Fibroblast of lung (primary cell): ENCODE measurements at regions not wholly inside any gene's neighbourhood (a gene's known extent, or its start where the extent isn't known, plus 50 kb on each side); places are given as distances from the start of the nearest gene placed in this dataset.

Source experiments
- EZH2 ChIP-seq: IDR thresholded peaks from 2 replicates; pipeline ENCODE4 v1.5.1; 2012; ENCODE audit warnings: low read length, control low read depth, mild to moderate bottlenecking; ENCODE audit errors: missing control alignments
- TF ChIP-seq, protein P1 (sequence below), 2 donors: IDR thresholded peaks in 1 of 2; conservative IDR thresholded peaks in 1 of 2; 1 replicate in 1 of 2; 2 replicates in 1 of 2; pipeline ENCODE4 v1.5.1; 2011 to 2012; ENCODE audit warnings: low read length in 2 of 2, control low read depth in 1 of 2, inconsistent platforms in 1 of 2, low read depth in 1 of 2, mild to moderate bottlenecking in 1 of 2

DNA sequence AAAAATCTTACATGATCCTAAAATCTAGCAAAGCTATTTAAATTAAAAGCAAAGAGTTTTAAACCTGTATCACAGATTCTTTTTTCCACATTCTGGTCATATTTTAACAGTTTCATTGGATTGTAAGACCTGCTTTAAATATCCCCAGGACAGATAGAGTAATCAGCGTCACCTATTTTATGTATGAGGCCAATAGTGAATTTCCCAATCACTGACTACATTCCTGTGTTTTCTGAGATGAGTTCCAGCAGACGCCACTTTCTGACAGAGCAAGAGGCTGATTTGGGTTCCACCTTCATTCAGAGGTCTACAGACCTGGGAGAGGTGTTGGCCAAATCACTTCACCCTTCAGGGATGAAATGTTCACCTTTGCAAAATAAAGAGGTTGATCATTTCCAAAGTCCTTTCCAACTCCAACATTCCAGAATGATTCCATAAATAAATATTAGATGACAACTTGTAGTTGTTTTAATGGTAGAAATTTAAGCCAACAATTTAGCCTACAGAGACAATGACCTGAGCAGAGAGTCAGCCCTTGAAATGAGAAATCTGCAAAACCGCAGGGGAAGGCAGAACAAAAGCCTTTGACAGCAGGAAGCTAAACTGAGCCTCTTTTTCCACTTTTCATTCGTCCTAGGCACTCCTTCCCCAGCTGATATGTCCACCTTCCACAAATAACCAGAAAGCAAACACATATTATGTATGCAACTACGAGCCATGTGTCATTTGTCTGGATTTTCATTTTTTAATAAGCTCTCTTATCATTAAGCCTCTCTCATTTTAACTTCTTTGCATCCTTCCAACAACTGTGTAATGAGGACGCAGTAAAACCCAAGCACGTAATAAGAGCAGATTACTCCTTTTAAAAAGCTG, 105.2 kb downstream of the TFAP2A start:
- TF ChIP-seq, protein P1, sequence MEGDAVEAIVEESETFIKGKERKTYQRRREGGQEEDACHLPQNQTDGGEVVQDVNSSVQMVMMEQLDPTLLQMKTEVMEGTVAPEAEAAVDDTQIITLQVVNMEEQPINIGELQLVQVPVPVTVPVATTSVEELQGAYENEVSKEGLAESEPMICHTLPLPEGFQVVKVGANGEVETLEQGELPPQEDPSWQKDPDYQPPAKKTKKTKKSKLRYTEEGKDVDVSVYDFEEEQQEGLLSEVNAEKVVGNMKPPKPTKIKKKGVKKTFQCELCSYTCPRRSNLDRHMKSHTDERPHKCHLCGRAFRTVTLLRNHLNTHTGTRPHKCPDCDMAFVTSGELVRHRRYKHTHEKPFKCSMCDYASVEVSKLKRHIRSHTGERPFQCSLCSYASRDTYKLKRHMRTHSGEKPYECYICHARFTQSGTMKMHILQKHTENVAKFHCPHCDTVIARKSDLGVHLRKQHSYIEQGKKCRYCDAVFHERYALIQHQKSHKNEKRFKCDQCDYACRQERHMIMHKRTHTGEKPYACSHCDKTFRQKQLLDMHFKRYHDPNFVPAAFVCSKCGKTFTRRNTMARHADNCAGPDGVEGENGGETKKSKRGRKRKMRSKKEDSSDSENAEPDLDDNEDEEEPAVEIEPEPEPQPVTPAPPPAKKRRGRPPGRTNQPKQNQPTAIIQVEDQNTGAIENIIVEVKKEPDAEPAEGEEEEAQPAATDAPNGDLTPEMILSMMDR (conservative IDR thresholded peaks at IDR 0.05 in 1 of 2, IDR thresholded peaks at IDR 0.05 in 1 of 2; ENCODE audit: low read depth in 1 of 2, low read length in 2 of 2), result no peak
- TF ChIP-seq EZH2, result no peak
